HG03159 (cell line): ENCODE measurements at regions not wholly inside any gene's neighbourhood (a gene's known extent, or its start where the extent isn't known, plus 50 kb on each side); places are given as distances from the start of the nearest gene placed in this dataset.
"Not testable (repeated sequence)": the region's sequence is repeated elsewhere in the genome, so short reads cannot be mapped to it uniquely, and the experiment has no call there.

Experiments used
- ATAC-seq: cut with Tn5 transposase; IDR thresholded peaks from one replicate; pipeline ENCODE4 v1.9.1; 2021; ENCODE audit warnings: mild to moderate bottlenecking, moderate library complexity; ENCODE audit not compliant: unreplicated experiment

GRCh38 chr20:53655625-53656292 lies 62.1 kb upstream of the ZNF217 start:
- ATAC-seq: no peak

GRCh38 chr20:53654932-53655624 lies 61.4 kb upstream of the ZNF217 start:
- no peak for ATAC-seq

- ATAC-seq: not testable (repeated sequence)
Observed at GRCh38 chr20:53654521-53654920, 60.9 kb upstream of the ZNF217 start.

GRCh38 chr20:53652859-53653517 lies 59.3 kb upstream of the ZNF217 start:
- ATAC-seq: peak; percentile 8

- peak; percentile 64 for ATAC-seq
Observed at GRCh38 chr20:53652090-53652858, 58.6 kb upstream of the ZNF217 start.

- not testable (repeated sequence) for ATAC-seq
Observed at GRCh38 chr20:53649493-53649892, 55.9 kb upstream of the ZNF217 start.

- ATAC-seq: no peak
Observed at GRCh38 chr20:53647286-53647821, 53.7 kb upstream of the ZNF217 start.

- ATAC-seq: no peak
Observed at GRCh38 chr20:53646550-53646949, 52.9 kb upstream of the ZNF217 start.

GRCh38 chr20:53645582-53645897 lies 51.9 kb upstream of the ZNF217 start:
- ATAC-seq: no peak

GRCh38 chr20:53644108-53644507 lies 50.5 kb upstream of the ZNF217 start:
- ATAC-seq: not testable (repeated sequence)
